GM23338 (cell line): ENCODE measurements at regions not wholly inside any gene's neighbourhood (a gene's known extent, or its start where the extent isn't known, plus 50 kb on each side); places are given as distances from the start of the nearest gene placed in this dataset.

Source experiments
- ATAC-seq: fragments of 200-7000 bp; cut with Tn5 transposase; 3 replicates; pipeline ENCODE4 v1.9.1; 2020
- DNase-seq: peaks from one replicate; pipeline ENCODE4 v3.0.0-alpha.2; 2015; ENCODE audit warnings: low spot score
- H2AFZ ChIP-seq: fragments of 200-600 bp; sonication (generic); 2 replicates; pipeline ENCODE4 v1.8.0; 2016; ENCODE audit warnings: antibody characterized with exemption, mild to moderate bottlenecking, moderate library complexity
- H3F3A ChIP-seq: fragments of 200-600 bp; sonication (generic); replicated peaks from 2 replicates; pipeline ENCODE4 v1.8.0; 2017; ENCODE audit warnings: antibody characterized with exemption, mixed run types, low read depth
- H3K27ac ChIP-seq: fragments of 200-600 bp; sonication (generic); 2 replicates; pipeline ENCODE4 v1.6.1; 2016; ENCODE audit warnings: low read depth
- H3K27me3 ChIP-seq: fragments of 200-600 bp; sonication (generic); 2 replicates; pipeline ENCODE4 v1.8.0; 2016; ENCODE audit warnings: mild to moderate bottlenecking, mixed run types, moderate library complexity; ENCODE audit not compliant: insufficient read depth
- H3K36me3 ChIP-seq: fragments of 200-600 bp; sonication (generic); 2 replicates; pipeline ENCODE4 v1.8.0; 2016; ENCODE audit warnings: mild to moderate bottlenecking; ENCODE audit not compliant: insufficient read depth
- H3K4me1 ChIP-seq: fragments of 200-600 bp; sonication (generic); 2 replicates; pipeline ENCODE4 v1.8.0; 2016; ENCODE audit warnings: mild to moderate bottlenecking, moderate library complexity; ENCODE audit not compliant: insufficient read depth
- H3K4me2 ChIP-seq: fragments of 200-600 bp; sonication (generic); 2 replicates; pipeline ENCODE4 v1.7.1; 2017; ENCODE audit warnings: mixed run types
- H3K4me3 ChIP-seq: fragments of 200-600 bp; sonication (generic); 2 replicates; pipeline ENCODE4 v1.6.1; 2016; ENCODE audit warnings: mixed run types
- H3K79me2 ChIP-seq: fragments of 200-600 bp; sonication (generic); replicated peaks from 2 replicates; pipeline ENCODE4 v1.8.0; 2017; ENCODE audit warnings: mild to moderate bottlenecking; ENCODE audit not compliant: insufficient read depth
- H3K9me2 ChIP-seq: fragments of 200-600 bp; sonication (generic); 2 replicates; pipeline ENCODE4 v1.8.0; 2017; ENCODE audit not compliant: insufficient read depth
- H4K20me1 ChIP-seq: fragments of 200-600 bp; sonication (generic); replicated peaks from 2 replicates; pipeline ENCODE4 v1.8.0; 2017; ENCODE audit warnings: mild to moderate bottlenecking; ENCODE audit not compliant: insufficient read depth
- H3K27ac Mint-ChIP-seq: 2 replicates; pipeline ENCODE4 v1.8.0; 2020; ENCODE audit warnings: inconsistent platforms, mild to moderate bottlenecking, moderate library complexity, mixed read lengths
- H3K27me3 Mint-ChIP-seq: 3 replicates; pipeline ENCODE4 v1.8.0; 2022; ENCODE audit warnings: low read depth, mild to moderate bottlenecking, moderate library complexity, mixed read lengths, inconsistent platforms; ENCODE audit not compliant: insufficient read depth, poor library complexity
- H3K36me3 Mint-ChIP-seq: 3 replicates; pipeline ENCODE4 v1.8.0; 2021; ENCODE audit warnings: low read depth, mild to moderate bottlenecking, inconsistent platforms, moderate library complexity, mixed read lengths
- H3K4me1 Mint-ChIP-seq: 3 replicates; pipeline ENCODE4 v1.8.0; 2020; ENCODE audit warnings: mild to moderate bottlenecking, inconsistent platforms, mixed read lengths
- H3K4me3 Mint-ChIP-seq: 3 replicates; pipeline ENCODE4 v1.8.0; 2021; ENCODE audit warnings: moderate library complexity, mild to moderate bottlenecking, inconsistent platforms, mixed read lengths
- H3K9me3 Mint-ChIP-seq: 3 replicates; pipeline ENCODE4 v1.8.0; 2020; ENCODE audit warnings: moderate library complexity, mild to moderate bottlenecking, inconsistent platforms, mixed read lengths
- CREB1 ChIP-seq: fragments of 250-450 bp; sonication (Bioruptor Pico); IDR thresholded peaks from 2 replicates; pipeline ENCODE4 v1.5.0; 2020; ENCODE audit warnings: low read depth, mild to moderate bottlenecking, moderate library complexity
- ETS1 ChIP-seq: IDR thresholded peaks from 2 replicates; pipeline ENCODE4 v1.6.1; 2016; ENCODE audit warnings: antibody characterized with exemption
- EZH2 ChIP-seq: fragments of 200-600 bp; sonication (generic); IDR thresholded peaks from one replicate; pipeline ENCODE4 v1.8.0; 2017; ENCODE audit warnings: antibody characterized with exemption, mild to moderate bottlenecking, low read depth; ENCODE audit not compliant: unreplicated experiment
- EZH2phosphoT487 ChIP-seq: fragments of 200-600 bp; sonication (generic); IDR thresholded peaks from one replicate; pipeline ENCODE4 v1.8.1; 2018; ENCODE audit warnings: antibody characterized with exemption; ENCODE audit not compliant: unreplicated experiment
- JUNB ChIP-seq: IDR thresholded peaks from one replicate; pipeline ENCODE4 v1.6.1; 2016; ENCODE audit warnings: antibody characterized with exemption; ENCODE audit not compliant: unreplicated experiment
- NANOG ChIP-seq: IDR thresholded peaks from 2 replicates; pipeline ENCODE4 v1.6.1; 2016; ENCODE audit warnings: antibody characterized with exemption, borderline replicate concordance
- POLR2AphosphoS5 ChIP-seq: IDR thresholded peaks from 2 replicates; pipeline ENCODE4 v1.6.1; 2016; ENCODE audit warnings: antibody characterized with exemption, low read depth
- STAT1 ChIP-seq: IDR thresholded peaks from one replicate; pipeline ENCODE4 v1.6.1; 2016; ENCODE audit warnings: antibody characterized with exemption; ENCODE audit not compliant: unreplicated experiment
- ZNF114 ChIP-seq: fragments of 250-450 bp; sonication (Bioruptor Pico); IDR thresholded peaks from 2 replicates; pipeline ENCODE4 v1.5.0; 2020; ENCODE audit warnings: mild to moderate bottlenecking, moderate library complexity
- ZNF331 ChIP-seq: fragments of 250-450 bp; sonication (Bioruptor Pico); IDR thresholded peaks from 2 replicates; pipeline ENCODE4 v1.5.0; 2020; ENCODE audit warnings: low read depth, mild to moderate bottlenecking, moderate library complexity
- TF ChIP-seq, protein P1 (sequence below): IDR thresholded peaks from one replicate; pipeline ENCODE4 v1.6.1; 2018; ENCODE audit warnings: antibody characterized with exemption; ENCODE audit not compliant: unreplicated experiment
- TF ChIP-seq, protein P2 (sequence below): fragments of 250-450 bp; sonication (Bioruptor Pico); IDR thresholded peaks from 2 replicates; pipeline ENCODE4 v1.5.0; 2020; ENCODE audit warnings: mild to moderate bottlenecking, moderate library complexity
- TF ChIP-seq, protein P3 (sequence below), 2 experiments: fragments of 200-600 bp in 1 of 2; sonication (generic) in 1 of 2; conservative IDR thresholded peaks; 2 replicates each; pipeline versions ENCODE4 v1.5.1 to v1.6.1; 2016 to 2017; ENCODE audit warnings: antibody characterized with exemption in 2 of 2, low read depth in 2 of 2, mild to moderate bottlenecking in 2 of 2, moderate library complexity in 1 of 2

DNA sequence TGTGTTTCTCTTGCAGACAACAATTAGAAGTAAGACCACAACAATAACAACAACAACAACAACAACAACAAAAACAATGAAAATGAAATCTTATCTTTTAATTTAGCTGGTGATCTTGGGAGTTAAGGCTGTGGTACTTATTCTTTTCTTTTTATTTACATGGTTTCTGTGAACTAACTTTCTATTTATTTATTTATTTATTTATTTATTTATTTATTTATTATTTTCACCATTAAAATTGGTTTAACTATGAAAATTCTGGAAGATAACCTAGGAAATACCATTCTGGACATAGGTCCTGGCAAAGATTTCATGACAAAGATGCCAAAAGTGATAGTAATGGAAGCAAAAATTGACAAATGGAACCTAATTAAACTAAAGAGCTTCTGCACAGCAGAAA lies 102.5 kb upstream of the PNPT1 start:
- peaks cover 37% of the 10 kb centered on the region for H3K9me3 Mint-ChIP-seq
- peaks cover 11% of the 10 kb centered on the region for H3K36me3 Mint-ChIP-seq
- TF ChIP-seq STAT1 (no peak), ZNF331 (CRISPR knock-in tag) (no peak), EZH2phosphoT487 (no peak), EZH2 (no peak), NANOG (no peak), CREB1 (CRISPR knock-in tag) (no peak), JUNB (no peak), POLR2AphosphoS5 (no peak), ZNF114 (no peak), ETS1 (no peak)
- TF ChIP-seq, protein P1, sequence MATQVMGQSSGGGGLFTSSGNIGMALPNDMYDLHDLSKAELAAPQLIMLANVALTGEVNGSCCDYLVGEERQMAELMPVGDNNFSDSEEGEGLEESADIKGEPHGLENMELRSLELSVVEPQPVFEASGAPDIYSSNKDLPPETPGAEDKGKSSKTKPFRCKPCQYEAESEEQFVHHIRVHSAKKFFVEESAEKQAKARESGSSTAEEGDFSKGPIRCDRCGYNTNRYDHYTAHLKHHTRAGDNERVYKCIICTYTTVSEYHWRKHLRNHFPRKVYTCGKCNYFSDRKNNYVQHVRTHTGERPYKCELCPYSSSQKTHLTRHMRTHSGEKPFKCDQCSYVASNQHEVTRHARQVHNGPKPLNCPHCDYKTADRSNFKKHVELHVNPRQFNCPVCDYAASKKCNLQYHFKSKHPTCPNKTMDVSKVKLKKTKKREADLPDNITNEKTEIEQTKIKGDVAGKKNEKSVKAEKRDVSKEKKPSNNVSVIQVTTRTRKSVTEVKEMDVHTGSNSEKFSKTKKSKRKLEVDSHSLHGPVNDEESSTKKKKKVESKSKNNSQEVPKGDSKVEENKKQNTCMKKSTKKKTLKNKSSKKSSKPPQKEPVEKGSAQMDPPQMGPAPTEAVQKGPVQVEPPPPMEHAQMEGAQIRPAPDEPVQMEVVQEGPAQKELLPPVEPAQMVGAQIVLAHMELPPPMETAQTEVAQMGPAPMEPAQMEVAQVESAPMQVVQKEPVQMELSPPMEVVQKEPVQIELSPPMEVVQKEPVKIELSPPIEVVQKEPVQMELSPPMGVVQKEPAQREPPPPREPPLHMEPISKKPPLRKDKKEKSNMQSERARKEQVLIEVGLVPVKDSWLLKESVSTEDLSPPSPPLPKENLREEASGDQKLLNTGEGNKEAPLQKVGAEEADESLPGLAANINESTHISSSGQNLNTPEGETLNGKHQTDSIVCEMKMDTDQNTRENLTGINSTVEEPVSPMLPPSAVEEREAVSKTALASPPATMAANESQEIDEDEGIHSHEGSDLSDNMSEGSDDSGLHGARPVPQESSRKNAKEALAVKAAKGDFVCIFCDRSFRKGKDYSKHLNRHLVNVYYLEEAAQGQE: no peak
- TF ChIP-seq, protein P2, sequence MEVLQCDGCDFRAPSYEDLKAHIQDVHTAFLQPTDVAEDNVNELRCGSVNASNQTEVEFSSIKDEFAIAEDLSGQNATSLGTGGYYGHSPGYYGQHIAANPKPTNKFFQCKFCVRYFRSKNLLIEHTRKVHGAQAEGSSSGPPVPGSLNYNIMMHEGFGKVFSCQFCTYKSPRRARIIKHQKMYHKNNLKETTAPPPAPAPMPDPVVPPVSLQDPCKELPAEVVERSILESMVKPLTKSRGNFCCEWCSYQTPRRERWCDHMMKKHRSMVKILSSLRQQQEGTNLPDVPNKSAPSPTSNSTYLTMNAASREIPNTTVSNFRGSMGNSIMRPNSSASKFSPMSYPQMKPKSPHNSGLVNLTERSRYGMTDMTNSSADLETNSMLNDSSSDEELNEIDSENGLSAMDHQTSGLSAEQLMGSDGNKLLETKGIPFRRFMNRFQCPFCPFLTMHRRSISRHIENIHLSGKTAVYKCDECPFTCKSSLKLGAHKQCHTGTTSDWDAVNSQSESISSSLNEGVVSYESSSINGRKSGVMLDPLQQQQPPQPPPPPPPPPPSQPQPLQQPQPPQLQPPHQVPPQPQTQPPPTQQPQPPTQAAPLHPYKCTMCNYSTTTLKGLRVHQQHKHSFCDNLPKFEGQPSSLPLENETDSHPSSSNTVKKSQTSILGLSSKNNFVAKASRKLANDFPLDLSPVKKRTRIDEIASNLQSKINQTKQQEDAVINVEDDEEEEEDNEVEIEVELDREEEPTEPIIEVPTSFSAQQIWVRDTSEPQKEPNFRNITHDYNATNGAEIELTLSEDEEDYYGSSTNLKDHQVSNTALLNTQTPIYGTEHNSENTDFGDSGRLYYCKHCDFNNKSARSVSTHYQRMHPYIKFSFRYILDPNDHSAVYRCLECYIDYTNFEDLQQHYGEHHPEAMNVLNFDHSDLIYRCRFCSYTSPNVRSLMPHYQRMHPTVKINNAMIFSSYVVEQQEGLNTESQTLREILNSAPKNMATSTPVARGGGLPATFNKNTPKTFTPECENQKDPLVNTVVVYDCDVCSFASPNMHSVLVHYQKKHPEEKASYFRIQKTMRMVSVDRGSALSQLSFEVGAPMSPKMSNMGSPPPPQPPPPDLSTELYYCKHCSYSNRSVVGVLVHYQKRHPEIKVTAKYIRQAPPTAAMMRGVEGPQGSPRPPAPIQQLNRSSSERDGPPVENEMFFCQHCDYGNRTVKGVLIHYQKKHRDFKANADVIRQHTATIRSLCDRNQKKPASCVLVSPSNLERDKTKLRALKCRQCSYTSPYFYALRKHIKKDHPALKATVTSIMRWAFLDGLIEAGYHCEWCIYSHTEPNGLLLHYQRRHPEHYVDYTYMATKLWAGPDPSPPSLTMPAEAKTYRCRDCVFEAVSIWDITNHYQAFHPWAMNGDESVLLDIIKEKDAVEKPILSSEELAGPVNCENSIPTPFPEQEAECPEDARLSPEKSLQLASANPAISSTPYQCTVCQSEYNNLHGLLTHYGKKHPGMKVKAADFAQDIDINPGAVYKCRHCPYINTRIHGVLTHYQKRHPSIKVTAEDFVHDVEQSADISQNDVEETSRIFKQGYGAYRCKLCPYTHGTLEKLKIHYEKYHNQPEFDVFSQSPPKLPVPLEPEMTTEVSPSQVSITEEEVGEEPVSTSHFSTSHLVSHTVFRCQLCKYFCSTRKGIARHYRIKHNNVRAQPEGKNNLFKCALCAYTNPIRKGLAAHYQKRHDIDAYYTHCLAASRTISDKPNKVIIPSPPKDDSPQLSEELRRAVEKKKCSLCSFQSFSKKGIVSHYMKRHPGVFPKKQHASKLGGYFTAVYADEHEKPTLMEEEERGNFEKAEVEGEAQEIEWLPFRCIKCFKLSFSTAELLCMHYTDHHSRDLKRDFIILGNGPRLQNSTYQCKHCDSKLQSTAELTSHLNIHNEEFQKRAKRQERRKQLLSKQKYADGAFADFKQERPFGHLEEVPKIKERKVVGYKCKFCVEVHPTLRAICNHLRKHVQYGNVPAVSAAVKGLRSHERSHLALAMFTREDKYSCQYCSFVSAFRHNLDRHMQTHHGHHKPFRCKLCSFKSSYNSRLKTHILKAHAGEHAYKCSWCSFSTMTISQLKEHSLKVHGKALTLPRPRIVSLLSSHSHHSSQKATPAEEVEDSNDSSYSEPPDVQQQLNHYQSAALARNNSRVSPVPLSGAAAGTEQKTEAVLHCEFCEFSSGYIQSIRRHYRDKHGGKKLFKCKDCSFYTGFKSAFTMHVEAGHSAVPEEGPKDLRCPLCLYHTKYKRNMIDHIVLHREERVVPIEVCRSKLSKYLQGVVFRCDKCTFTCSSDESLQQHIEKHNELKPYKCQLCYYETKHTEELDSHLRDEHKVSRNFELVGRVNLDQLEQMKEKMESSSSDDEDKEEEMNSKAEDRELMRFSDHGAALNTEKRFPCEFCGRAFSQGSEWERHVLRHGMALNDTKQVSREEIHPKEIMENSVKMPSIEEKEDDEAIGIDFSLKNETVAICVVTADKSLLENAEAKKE (CRISPR knock-in tag): no peak
- TF ChIP-seq, protein P3, sequence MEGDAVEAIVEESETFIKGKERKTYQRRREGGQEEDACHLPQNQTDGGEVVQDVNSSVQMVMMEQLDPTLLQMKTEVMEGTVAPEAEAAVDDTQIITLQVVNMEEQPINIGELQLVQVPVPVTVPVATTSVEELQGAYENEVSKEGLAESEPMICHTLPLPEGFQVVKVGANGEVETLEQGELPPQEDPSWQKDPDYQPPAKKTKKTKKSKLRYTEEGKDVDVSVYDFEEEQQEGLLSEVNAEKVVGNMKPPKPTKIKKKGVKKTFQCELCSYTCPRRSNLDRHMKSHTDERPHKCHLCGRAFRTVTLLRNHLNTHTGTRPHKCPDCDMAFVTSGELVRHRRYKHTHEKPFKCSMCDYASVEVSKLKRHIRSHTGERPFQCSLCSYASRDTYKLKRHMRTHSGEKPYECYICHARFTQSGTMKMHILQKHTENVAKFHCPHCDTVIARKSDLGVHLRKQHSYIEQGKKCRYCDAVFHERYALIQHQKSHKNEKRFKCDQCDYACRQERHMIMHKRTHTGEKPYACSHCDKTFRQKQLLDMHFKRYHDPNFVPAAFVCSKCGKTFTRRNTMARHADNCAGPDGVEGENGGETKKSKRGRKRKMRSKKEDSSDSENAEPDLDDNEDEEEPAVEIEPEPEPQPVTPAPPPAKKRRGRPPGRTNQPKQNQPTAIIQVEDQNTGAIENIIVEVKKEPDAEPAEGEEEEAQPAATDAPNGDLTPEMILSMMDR (conservative IDR thresholded peaks at IDR 0.05; ENCODE audit: low read depth in 2 of 2): no peak
- H3K4me3 Mint-ChIP-seq: no peak overlapping the region
- Histone ChIP-seq H3K27me3 (no peaks in the 10 kb centered on the region), H4K20me1 (no peaks in the 10 kb centered on the region), H3K36me3 (no peaks in the 10 kb centered on the region), H3K4me1 (no peaks in the 10 kb centered on the region), H3K79me2 (no peaks in the 10 kb centered on the region), H3K9me2 (no peaks in the 10 kb centered on the region), H3K27ac (no peak overlapping the region), H3K4me3 (no peak overlapping the region), H3K4me2 (no peak overlapping the region), H3F3A (no peaks in the 10 kb centered on the region), H2AFZ (no peak overlapping the region)
- no peak for ATAC-seq
- DNase-seq: no peak
- no peak overlapping the region for H3K27ac Mint-ChIP-seq
- H3K4me1 Mint-ChIP-seq: no peaks in the 10 kb centered on the region
- H3K27me3 Mint-ChIP-seq: peaks cover 2% of the 10 kb centered on the region
